ENCODE measurements at regions not wholly inside any gene's neighbourhood (a gene's known extent, or its start where the extent isn't known, plus 50 kb on each side); places are given as distances from the start of the nearest gene placed in this dataset.

- no peak for TF ChIP-seq PATZ1 (CRISPR knock-in tag; IDR thresholded peaks at IDR 0.05; ENCODE audit: borderline replicate concordance)
Observed at GRCh38 chr2:156098506-156098905, 234.0 kb downstream of the NR4A2 start (continued).

DNA sequence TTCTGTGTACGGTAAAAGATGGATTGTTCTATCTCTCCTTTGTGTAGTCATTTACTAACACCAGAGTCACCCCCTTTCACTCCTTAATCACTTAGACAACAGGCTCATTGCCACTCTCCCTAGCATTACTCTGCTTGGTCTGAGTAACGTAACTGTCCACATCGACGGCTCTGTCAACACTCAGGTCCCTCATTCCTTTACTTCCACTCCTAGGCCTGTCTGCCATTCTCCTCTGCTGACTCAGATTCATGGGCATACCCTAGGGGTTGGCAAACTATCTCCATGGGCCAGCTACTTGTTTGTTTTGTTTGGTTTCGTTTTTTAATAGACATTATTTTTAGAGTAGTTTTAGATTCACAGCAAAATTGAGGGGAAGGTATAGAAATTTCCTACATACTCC is 243.9 kb downstream of the NR4A2 start:
- in situ Hi-C loops (cut with MboI) = no loop called here
- BruUV-seq (replicated peaks) = no TSS peak
- no peak for FAIRE-seq

More for the DNA sequence above, 243.9 kb downstream of the NR4A2 start:
- ATAC-seq (no peak), DNase-seq (ENCODE audit: extremely low read depth in 1 of 4, low spot score in 3 of 4) (no peak)
- no peaks in the 10 kb centered on the region; a peak in 1 of 5 replicates for H3K4me1 ChIP-seq (replicated peaks in 1 of 2; ENCODE audit: control insufficient read depth in 2 of 2, insufficient read depth in 2 of 2, low read length in 2 of 2)
- H3K9ac ChIP-seq (ENCODE audit: insufficient read depth in 1 of 2, low read depth in 2 of 2, low read length in 2 of 2) = no peak overlapping the region
- H3K9me3 ChIP-seq (replicated peaks; ENCODE audit: control insufficient read depth, insufficient read depth, low read depth, low read length) = no peaks in the 10 kb centered on the region
- H3K36me3 ChIP-seq (ENCODE audit: control insufficient read depth, insufficient read depth, low read length) = no peaks in the 10 kb centered on the region
- H3K79me2 ChIP-seq (ENCODE audit: control insufficient read depth, insufficient read depth, low read length) = no peaks in the 10 kb centered on the region
- no peak overlapping the region for H3K4me3 ChIP-seq
- no peaks in the 10 kb centered on the region for H3K27me3 ChIP-seq (ENCODE audit: control insufficient read depth in 2 of 2, insufficient read depth in 2 of 2, low read length in 2 of 2)
- CTCF ChIA-PET (ENCODE audit: low intra/inter-chr PET ratio) = no interaction called here
- no peak overlapping the region for H3K27ac ChIP-seq (ENCODE audit: extremely low read depth, low read depth, low read length)
- POLR2A ChIA-PET = interaction anchor here (0.7 kb wide), 1 partner anchor 54 kb away, joined by 3 read pairs; no protein-coding TSS in a partner anchor
- H2AFZ ChIP-seq (ENCODE audit: low read depth, low read length) = no peak overlapping the region
- no peak overlapping the region for H3K4me2 ChIP-seq (ENCODE audit: insufficient read depth, low read length)
- WGBS (ENCODE audit: insufficient coverage, low coverage, missing lambda C conversion rate) = 11% methylated on average over 5 of the region's 5 CpGs
- intact Hi-C loops (cut with micrococcal nuclease) = no loop called here
- no peak for TF ChIP-seq ZNF583 (CRISPR knock-in tag; IDR thresholded peaks at IDR 0.05)
- no peak for TF ChIP-seq RNF219 (CRISPR knock-in tag; IDR thresholded peaks at IDR 0.05)
- no peaks in the 10 kb centered on the region for H3K9me1 ChIP-seq (ENCODE audit: control insufficient read depth, insufficient read depth, low read length)
- no peaks in the 10 kb centered on the region for H4K20me1 ChIP-seq (replicated peaks; ENCODE audit: control insufficient read depth, insufficient read depth, low read length)

Measured in K562 (cell line).